ENCODE measurements at regions not wholly inside any gene's neighbourhood (a gene's known extent, or its start where the extent isn't known, plus 50 kb on each side); places are given as distances from the start of the nearest gene placed in this dataset.
"Not testable (repeated sequence)": the region's sequence is repeated elsewhere in the genome, so short reads cannot be mapped to it uniquely, and the experiment has no call there.

DNA sequence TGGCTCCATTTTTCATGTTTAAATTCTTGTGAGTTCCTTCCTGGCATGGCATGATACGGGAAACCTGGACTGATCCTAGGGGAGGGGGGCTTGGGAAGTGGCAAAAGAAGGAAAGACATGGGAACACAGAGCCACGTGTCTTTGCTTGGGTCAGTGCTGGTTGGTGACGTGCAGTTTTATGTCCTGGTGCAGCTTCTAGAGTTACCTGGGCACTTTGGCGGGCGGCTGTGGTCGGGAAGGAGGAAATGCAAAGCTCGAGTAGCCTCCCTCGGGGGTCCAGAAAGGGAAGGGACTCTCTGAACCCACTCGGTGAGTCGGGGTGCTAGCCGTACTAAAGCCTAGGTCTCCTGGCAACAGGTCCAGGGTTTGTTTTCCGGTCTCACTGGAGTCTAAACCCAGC, 94.6 kb downstream of the APOB start:
- Mint-ChIP-seq H3K27me3 (ENCODE audit: unreplicated experiment) (no peaks in the 10 kb centered on the region), H3K36me3 (ENCODE audit: low read depth, unreplicated experiment) (no peaks in the 10 kb centered on the region), H3K9me3 (ENCODE audit: unreplicated experiment) (no peaks in the 10 kb centered on the region), H3K4me1 (ENCODE audit: unreplicated experiment) (peaks cover 21% of the 10 kb centered on the region), H3K27ac (ENCODE audit: unreplicated experiment) (no peak overlapping the region), H3K4me3 (ENCODE audit: unreplicated experiment) (no peak overlapping the region)
- DNase-seq (ENCODE audit: low spot score) = no peak
- TF ChIP-seq, protein P1, sequence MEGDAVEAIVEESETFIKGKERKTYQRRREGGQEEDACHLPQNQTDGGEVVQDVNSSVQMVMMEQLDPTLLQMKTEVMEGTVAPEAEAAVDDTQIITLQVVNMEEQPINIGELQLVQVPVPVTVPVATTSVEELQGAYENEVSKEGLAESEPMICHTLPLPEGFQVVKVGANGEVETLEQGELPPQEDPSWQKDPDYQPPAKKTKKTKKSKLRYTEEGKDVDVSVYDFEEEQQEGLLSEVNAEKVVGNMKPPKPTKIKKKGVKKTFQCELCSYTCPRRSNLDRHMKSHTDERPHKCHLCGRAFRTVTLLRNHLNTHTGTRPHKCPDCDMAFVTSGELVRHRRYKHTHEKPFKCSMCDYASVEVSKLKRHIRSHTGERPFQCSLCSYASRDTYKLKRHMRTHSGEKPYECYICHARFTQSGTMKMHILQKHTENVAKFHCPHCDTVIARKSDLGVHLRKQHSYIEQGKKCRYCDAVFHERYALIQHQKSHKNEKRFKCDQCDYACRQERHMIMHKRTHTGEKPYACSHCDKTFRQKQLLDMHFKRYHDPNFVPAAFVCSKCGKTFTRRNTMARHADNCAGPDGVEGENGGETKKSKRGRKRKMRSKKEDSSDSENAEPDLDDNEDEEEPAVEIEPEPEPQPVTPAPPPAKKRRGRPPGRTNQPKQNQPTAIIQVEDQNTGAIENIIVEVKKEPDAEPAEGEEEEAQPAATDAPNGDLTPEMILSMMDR (IDR thresholded peaks at IDR 0.05; ENCODE audit: unreplicated experiment) = no peak

DNA sequence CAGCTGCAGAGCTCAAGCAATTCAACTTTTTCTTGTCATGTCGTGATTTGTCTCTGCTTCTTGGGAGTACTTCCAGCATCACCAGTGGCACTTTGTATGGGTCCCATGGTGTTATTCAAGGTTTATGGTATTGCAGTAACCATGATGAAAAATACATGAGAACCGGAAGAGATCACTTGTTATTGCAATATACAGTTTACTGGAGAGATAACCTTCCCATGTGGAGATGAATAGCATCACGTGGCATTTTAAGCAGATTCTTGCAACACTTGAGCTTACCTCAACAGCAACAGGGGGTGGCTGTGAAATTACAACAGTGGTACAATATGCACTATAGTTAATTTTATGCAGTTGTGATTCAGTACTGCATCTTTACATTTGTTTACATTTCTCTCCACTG, 97.4 kb downstream of the APOB start:
- DNase-seq (ENCODE audit: low spot score) = no peak
- Mint-ChIP-seq H3K9me3 (ENCODE audit: unreplicated experiment) (no peaks in the 10 kb centered on the region), H3K27me3 (ENCODE audit: unreplicated experiment) (peaks cover 5% of the 10 kb centered on the region), H3K4me3 (ENCODE audit: unreplicated experiment) (no peak overlapping the region), H3K4me1 (ENCODE audit: unreplicated experiment) (peaks cover 21% of the 10 kb centered on the region), H3K36me3 (ENCODE audit: low read depth, unreplicated experiment) (no peaks in the 10 kb centered on the region), H3K27ac (ENCODE audit: unreplicated experiment) (no peak overlapping the region)
- TF ChIP-seq, protein P1 (IDR thresholded peaks at IDR 0.05; ENCODE audit: unreplicated experiment) = no peak

DNA sequence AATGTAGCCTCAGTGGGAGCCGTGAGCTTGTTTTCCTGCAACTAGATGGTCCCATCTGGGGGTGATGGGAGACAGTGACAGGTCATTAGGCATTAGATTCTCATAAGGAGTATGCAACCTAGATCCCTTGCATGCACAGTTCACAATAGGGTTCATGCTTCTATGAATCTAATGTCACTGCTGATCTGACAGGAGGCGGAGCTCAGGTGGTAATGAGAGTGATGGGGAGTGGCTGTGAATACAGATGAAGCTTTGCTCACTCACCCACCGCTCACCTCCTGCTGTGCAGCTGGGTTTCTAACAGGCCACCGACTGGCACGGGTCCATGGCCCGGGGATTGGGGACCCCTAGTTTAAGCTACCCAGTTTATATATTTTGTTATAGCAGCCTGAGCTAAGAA, 100.2 kb downstream of the APOB start:
- not testable (repeated sequence) for H3K27ac Mint-ChIP-seq (ENCODE audit: unreplicated experiment); DNase-seq (ENCODE audit: low spot score); H3K27me3 Mint-ChIP-seq (ENCODE audit: unreplicated experiment); H3K36me3 Mint-ChIP-seq (ENCODE audit: low read depth, unreplicated experiment); H3K4me3 Mint-ChIP-seq (ENCODE audit: unreplicated experiment); H3K9me3 Mint-ChIP-seq (ENCODE audit: unreplicated experiment)
- peaks cover 16% of the 10 kb centered on the region for H3K4me1 Mint-ChIP-seq (ENCODE audit: unreplicated experiment)

DNA sequence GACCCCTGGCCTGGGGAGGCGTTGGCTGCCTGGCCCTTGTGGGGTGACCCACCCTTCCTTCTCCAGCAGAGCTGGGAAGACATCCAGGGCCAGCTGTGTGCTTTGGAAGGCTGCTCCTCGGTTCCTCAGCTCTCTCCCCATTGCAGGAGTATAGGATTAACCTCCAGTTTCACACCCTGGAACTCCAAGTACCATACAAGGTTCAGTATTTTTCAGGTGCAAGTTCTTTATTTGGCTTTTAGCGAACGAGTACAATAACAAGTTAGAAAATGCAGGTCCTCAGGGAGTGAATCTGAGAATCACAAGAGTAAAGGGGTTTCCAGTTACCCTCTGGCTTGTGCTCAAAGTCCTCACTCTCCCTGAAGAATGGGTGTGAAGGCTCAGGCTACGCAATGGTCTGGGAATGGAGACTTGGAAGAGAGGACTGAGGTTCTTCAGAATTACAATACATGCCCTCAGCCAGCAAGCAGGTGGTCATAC, 101.2 kb downstream of the APOB start:
- TF ChIP-seq, protein P1 (IDR thresholded peaks at IDR 0.05; ENCODE audit: unreplicated experiment) = no peak
- Mint-ChIP-seq H3K27me3 (ENCODE audit: unreplicated experiment) (peaks cover 7% of the 10 kb centered on the region), H3K9me3 (ENCODE audit: unreplicated experiment) (no peaks in the 10 kb centered on the region), H3K27ac (ENCODE audit: unreplicated experiment) (no peak overlapping the region), H3K4me3 (ENCODE audit: unreplicated experiment) (no peak overlapping the region), H3K4me1 (ENCODE audit: unreplicated experiment) (peaks cover 9% of the 10 kb centered on the region), H3K36me3 (ENCODE audit: low read depth, unreplicated experiment) (no peaks in the 10 kb centered on the region)
- DNase-seq (ENCODE audit: low spot score) = no peak

DNA sequence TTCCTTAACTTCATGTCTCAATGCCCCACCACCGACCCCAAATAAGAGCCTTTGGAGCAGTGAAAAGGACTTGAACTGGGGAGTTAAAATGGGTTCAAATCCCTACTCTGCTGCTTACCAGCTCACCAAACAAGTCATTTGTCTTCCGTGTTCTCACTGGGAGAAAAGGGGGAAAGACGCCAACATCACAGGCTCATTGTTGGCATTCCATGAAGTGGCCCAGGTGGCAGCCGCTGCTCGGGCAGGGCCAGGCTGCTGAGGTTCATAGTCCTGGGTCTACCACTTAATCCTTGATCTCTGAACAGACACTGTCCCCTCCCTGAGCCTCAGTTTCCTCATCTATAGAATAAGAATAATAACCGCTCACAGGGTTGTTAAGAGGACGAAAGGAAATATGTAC, 103.0 kb downstream of the APOB start:
- DNase-seq (ENCODE audit: low spot score) = no peak
- Mint-ChIP-seq H3K4me3 (ENCODE audit: unreplicated experiment) (no peak overlapping the region), H3K27me3 (ENCODE audit: unreplicated experiment) (peaks cover 7% of the 10 kb centered on the region), H3K27ac (ENCODE audit: unreplicated experiment) (no peak overlapping the region), H3K9me3 (ENCODE audit: unreplicated experiment) (no peaks in the 10 kb centered on the region), H3K36me3 (ENCODE audit: low read depth, unreplicated experiment) (no peaks in the 10 kb centered on the region), H3K4me1 (ENCODE audit: unreplicated experiment) (no peaks in the 10 kb centered on the region)
- TF ChIP-seq, protein P1 (IDR thresholded peaks at IDR 0.05; ENCODE audit: unreplicated experiment) = no peak

Data from endothelial cell (in vitro differentiated cells).